ENCODE measurements at regions not wholly inside any gene's neighbourhood (a gene's known extent, or its start where the extent isn't known, plus 50 kb on each side); places are given as distances from the start of the nearest gene placed in this dataset.
"Not testable (repeated sequence)": the region's sequence is repeated elsewhere in the genome, so short reads cannot be mapped to it uniquely, and the experiment has no call there.

GRCh38 chr12:46884362-46884761 is 58.6 kb upstream of the SLC38A4 start:
- no peak for DNase-seq (ENCODE audit: low read depth, low spot score)

- DNase-seq (ENCODE audit: low read depth, low spot score): no peak
These were observed 60.8 kb upstream of the SLC38A4 start for GRCh38 chr12:46886541-46887041.

- DNase-seq (ENCODE audit: low read depth, low spot score): no peak
These were observed 62.1 kb upstream of the SLC38A4 start for GRCh38 chr12:46887870-46888269.

GRCh38 chr12:46888568-46888967 is 62.8 kb upstream of the SLC38A4 start:
- no peak for DNase-seq (ENCODE audit: low read depth, low spot score)

GRCh38 chr12:46891306-46891705 is 65.5 kb upstream of the SLC38A4 start:
- DNase-seq (ENCODE audit: low read depth, low spot score): no peak

GRCh38 chr12:46892034-46892705 is 66.4 kb upstream of the SLC38A4 start:
- no peak for DNase-seq (ENCODE audit: low read depth, low spot score)

GRCh38 chr12:46892887-46893286 is 67.1 kb upstream of the SLC38A4 start:
- DNase-seq (ENCODE audit: low read depth, low spot score): no peak

GRCh38 chr12:46893434-46893833 is 67.6 kb upstream of the SLC38A4 start:
- no peak for DNase-seq (ENCODE audit: low read depth, low spot score)

GRCh38 chr12:46895726-46896125 is 69.9 kb upstream of the SLC38A4 start:
- no peak for DNase-seq (ENCODE audit: low read depth, low spot score)

GRCh38 chr12:46896680-46897079 is 70.9 kb upstream of the SLC38A4 start:
- no peak for DNase-seq (ENCODE audit: low read depth, low spot score)

- DNase-seq (ENCODE audit: low read depth, low spot score): no peak
These were observed 72.5 kb upstream of the SLC38A4 start for GRCh38 chr12:46898152-46898931.

GRCh38 chr12:46898989-46899388 is 73.2 kb upstream of the SLC38A4 start:
- DNase-seq (ENCODE audit: low read depth, low spot score): no peak

- DNase-seq (ENCODE audit: low read depth, low spot score): no peak
These were observed 75.1 kb upstream of the SLC38A4 start for GRCh38 chr12:46900734-46901463.

- no peak for DNase-seq (ENCODE audit: low read depth, low spot score)
These were observed 75.8 kb upstream of the SLC38A4 start for GRCh38 chr12:46901464-46902205.

GRCh38 chr12:46903058-46903457 is 77.3 kb upstream of the SLC38A4 start:
- no peak for DNase-seq (ENCODE audit: low read depth, low spot score)

GRCh38 chr12:46904406-46905238 is 78.8 kb upstream of the SLC38A4 start:
- DNase-seq (ENCODE audit: low read depth, low spot score): no peak

GRCh38 chr12:46905239-46905627 is 79.4 kb upstream of the SLC38A4 start:
- DNase-seq (ENCODE audit: low read depth, low spot score): not testable (repeated sequence)

GRCh38 chr12:46907791-46908190 is 82.0 kb upstream of the SLC38A4 start:
- DNase-seq (ENCODE audit: low read depth, low spot score): no peak

GRCh38 chr12:46908236-46908935 is 82.6 kb upstream of the SLC38A4 start:
- DNase-seq (ENCODE audit: low read depth, low spot score): no peak

Measured in brain pericyte (primary cell).